Osteocyte (in vitro differentiated cells): ENCODE measurements at regions not wholly inside any gene's neighbourhood (a gene's known extent, or its start where the extent isn't known, plus 50 kb on each side); places are given as distances from the start of the nearest gene placed in this dataset.
A peak's percentile ranks its signal among the peaks of the same experiment; 100 is the strongest.

Source experiments
- DNase-seq: peaks from one replicate; pipeline ENCODE4 v3.0.0; 2021; ENCODE audit warnings: mixed read lengths; ENCODE audit not compliant: unreplicated experiment; ENCODE audit errors: extremely low spot score
- H3K27ac Mint-ChIP-seq: one replicate; pipeline ENCODE4 v1.8.0; 2021; ENCODE audit warnings: mild to moderate bottlenecking, mixed read lengths; ENCODE audit not compliant: unreplicated experiment
- H3K27me3 Mint-ChIP-seq: one replicate; pipeline ENCODE4 v1.8.0; 2021; ENCODE audit warnings: mixed read lengths; ENCODE audit not compliant: unreplicated experiment
- H3K36me3 Mint-ChIP-seq: one replicate; pipeline ENCODE4 v1.8.0; 2021; ENCODE audit warnings: mixed read lengths; ENCODE audit not compliant: unreplicated experiment
- H3K4me1 Mint-ChIP-seq: one replicate; pipeline ENCODE4 v1.8.0; 2021; ENCODE audit warnings: mixed read lengths; ENCODE audit not compliant: unreplicated experiment
- H3K4me3 Mint-ChIP-seq: one replicate; pipeline ENCODE4 v1.8.0; 2021; ENCODE audit warnings: mild to moderate bottlenecking, moderate library complexity, mixed read lengths; ENCODE audit not compliant: unreplicated experiment
- H3K9me3 Mint-ChIP-seq: one replicate; pipeline ENCODE4 v1.8.0; 2021; ENCODE audit warnings: mixed read lengths; ENCODE audit not compliant: unreplicated experiment
- CTCF ChIP-seq: fragments of 200-600 bp; sonication (generic); IDR thresholded peaks from 2 replicates; pipeline ENCODE4 v1.5.0; 2021; ENCODE audit warnings: antibody characterized with exemption, mild to moderate bottlenecking, moderate library complexity

- H3K4me1 Mint-ChIP-seq, result peaks cover 2% of the 10 kb centered on the region
- H3K9me3 Mint-ChIP-seq, result no peaks in the 10 kb centered on the region
- no peak for TF ChIP-seq CTCF
- DNase-seq, result no peak
- H3K27ac Mint-ChIP-seq, result no peak overlapping the region
- no peaks in the 10 kb centered on the region for H3K27me3 Mint-ChIP-seq
- no peaks in the 10 kb centered on the region for H3K36me3 Mint-ChIP-seq
- no peak overlapping the region for H3K4me3 Mint-ChIP-seq
Observed at GRCh38 chrX:140916872-140917271, 85.5 kb upstream of the SPANXB1 start.

GRCh38 chrX:140917354-140918115 is 84.9 kb upstream of the SPANXB1 start:
- no peak for DNase-seq
- Mint-ChIP-seq H3K9me3 (no peaks in the 10 kb centered on the region), H3K4me1 (peaks cover 2% of the 10 kb centered on the region), H3K27me3 (no peaks in the 10 kb centered on the region), H3K27ac (no peak overlapping the region), H3K4me3 (no peak overlapping the region), H3K36me3 (no peaks in the 10 kb centered on the region)
- no peak for TF ChIP-seq CTCF

- no peak overlapping the region for H3K27ac Mint-ChIP-seq
- H3K4me1 Mint-ChIP-seq, result peaks cover 2% of the 10 kb centered on the region
- no peaks in the 10 kb centered on the region for H3K36me3 Mint-ChIP-seq
- no peak for DNase-seq
- no peaks in the 10 kb centered on the region for H3K27me3 Mint-ChIP-seq
- peak; percentile 66 for TF ChIP-seq CTCF
- H3K9me3 Mint-ChIP-seq, result no peaks in the 10 kb centered on the region
- no peak overlapping the region for H3K4me3 Mint-ChIP-seq
Observed at GRCh38 chrX:140918398-140919038, 83.9 kb upstream of the SPANXB1 start.

DNA sequence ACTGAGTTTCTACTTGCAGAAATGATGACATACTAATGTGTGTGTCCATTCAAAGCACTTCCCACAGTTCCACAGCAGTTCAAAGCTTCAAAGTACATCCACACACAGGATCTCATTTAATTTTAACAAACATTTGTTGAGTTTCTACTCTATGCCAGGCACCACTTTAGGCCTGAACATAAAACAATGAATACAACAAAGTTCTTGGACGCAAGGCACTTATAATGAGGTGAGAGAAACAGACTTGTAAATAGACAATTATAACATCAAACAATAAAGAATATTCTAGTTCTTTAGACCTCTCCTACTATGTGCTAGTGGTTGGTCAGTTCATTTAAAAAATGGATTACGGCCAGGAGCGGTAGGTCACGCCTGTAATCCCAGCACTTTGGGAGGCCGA is 82.0 kb upstream of the SPANXB1 start:
- Mint-ChIP-seq H3K27me3 (peaks cover 3% of the 10 kb centered on the region), H3K4me3 (no peak overlapping the region), H3K4me1 (peaks cover 2% of the 10 kb centered on the region), H3K36me3 (no peaks in the 10 kb centered on the region), H3K9me3 (no peaks in the 10 kb centered on the region), H3K27ac (no peak overlapping the region)
- DNase-seq, result no peak
- TF ChIP-seq CTCF, result no peak

- H3K36me3 Mint-ChIP-seq, result no peaks in the 10 kb centered on the region
- no peaks in the 10 kb centered on the region for H3K9me3 Mint-ChIP-seq
- no peak overlapping the region for H3K27ac Mint-ChIP-seq
- no peak for TF ChIP-seq CTCF
- H3K4me3 Mint-ChIP-seq, result no peak overlapping the region
- DNase-seq, result no peak
- H3K27me3 Mint-ChIP-seq, result peaks cover 3% of the 10 kb centered on the region
- H3K4me1 Mint-ChIP-seq, result no peaks in the 10 kb centered on the region
Observed at GRCh38 chrX:140923118-140923517, 79.3 kb upstream of the SPANXB1 start.
